ENCODE measurements at regions not wholly inside any gene's neighbourhood (a gene's known extent, or its start where the extent isn't known, plus 50 kb on each side); places are given as distances from the start of the nearest gene placed in this dataset.

GRCh38 chr1:218698141-218698540, 353.0 kb downstream of the TGFB2 start:
- FAIRE-seq (no peak), DNase-seq (ENCODE audit: low read depth) (no peak)
- Histone ChIP-seq H3K36me3 (ENCODE audit: control insufficient read depth, insufficient read depth, low read length) (no peaks in the 10 kb centered on the region), H3K27me3 (ENCODE audit: control insufficient read depth, insufficient read depth, low read length) (no peaks in the 10 kb centered on the region), H3K4me3 (ENCODE audit: low read depth, low read length) (no peak overlapping the region)
- TF ChIP-seq, protein P1, sequence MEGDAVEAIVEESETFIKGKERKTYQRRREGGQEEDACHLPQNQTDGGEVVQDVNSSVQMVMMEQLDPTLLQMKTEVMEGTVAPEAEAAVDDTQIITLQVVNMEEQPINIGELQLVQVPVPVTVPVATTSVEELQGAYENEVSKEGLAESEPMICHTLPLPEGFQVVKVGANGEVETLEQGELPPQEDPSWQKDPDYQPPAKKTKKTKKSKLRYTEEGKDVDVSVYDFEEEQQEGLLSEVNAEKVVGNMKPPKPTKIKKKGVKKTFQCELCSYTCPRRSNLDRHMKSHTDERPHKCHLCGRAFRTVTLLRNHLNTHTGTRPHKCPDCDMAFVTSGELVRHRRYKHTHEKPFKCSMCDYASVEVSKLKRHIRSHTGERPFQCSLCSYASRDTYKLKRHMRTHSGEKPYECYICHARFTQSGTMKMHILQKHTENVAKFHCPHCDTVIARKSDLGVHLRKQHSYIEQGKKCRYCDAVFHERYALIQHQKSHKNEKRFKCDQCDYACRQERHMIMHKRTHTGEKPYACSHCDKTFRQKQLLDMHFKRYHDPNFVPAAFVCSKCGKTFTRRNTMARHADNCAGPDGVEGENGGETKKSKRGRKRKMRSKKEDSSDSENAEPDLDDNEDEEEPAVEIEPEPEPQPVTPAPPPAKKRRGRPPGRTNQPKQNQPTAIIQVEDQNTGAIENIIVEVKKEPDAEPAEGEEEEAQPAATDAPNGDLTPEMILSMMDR (IDR thresholded peaks at IDR 0.05; ENCODE audit: insufficient read depth, low read length, severe bottlenecking) = no peak

DNA sequence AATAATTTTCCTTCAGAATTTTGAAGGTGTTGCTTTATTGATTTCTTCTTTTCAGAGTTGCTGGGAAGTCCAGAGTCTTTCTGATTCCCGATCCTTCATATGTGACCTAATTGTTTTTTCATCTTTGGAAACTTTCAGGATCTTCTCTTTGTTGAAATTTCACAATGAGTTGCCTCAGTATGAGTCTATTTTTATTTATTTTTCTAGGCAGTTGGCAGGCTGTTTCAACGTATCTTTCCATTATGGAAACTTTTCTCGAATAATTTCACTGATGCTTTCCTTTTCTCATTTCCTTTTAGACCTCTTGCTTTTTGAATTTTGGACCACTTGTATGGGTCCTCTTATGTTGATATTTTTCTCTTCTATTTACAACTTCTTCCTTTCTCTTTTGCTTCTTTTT, 354.3 kb downstream of the TGFB2 start:
- H3K36me3 ChIP-seq (ENCODE audit: control insufficient read depth, insufficient read depth, low read length) = no peaks in the 10 kb centered on the region
- no peak overlapping the region for H3K4me3 ChIP-seq (ENCODE audit: low read depth, low read length)
- TF ChIP-seq, protein P1 (IDR thresholded peaks at IDR 0.05; ENCODE audit: insufficient read depth, low read length, severe bottlenecking) = no peak
- H3K27me3 ChIP-seq (ENCODE audit: control insufficient read depth, insufficient read depth, low read length) = no peaks in the 10 kb centered on the region
- no peak for FAIRE-seq
- DNase-seq (ENCODE audit: low read depth) = no peak

- H3K4me3 ChIP-seq (ENCODE audit: low read depth, low read length) = no peak overlapping the region
- FAIRE-seq = no peak
- DNase-seq (ENCODE audit: low read depth) = no peak
Measured at GRCh38 chr1:218699865-218700264, 354.7 kb downstream of the TGFB2 start.

GRCh38 chr1:218700666-218701065, 355.5 kb downstream of the TGFB2 start:
- DNase-seq (ENCODE audit: low read depth) (no peak), FAIRE-seq (no peak)
- H3K4me3 ChIP-seq (ENCODE audit: low read depth, low read length) = no peak overlapping the region

More at GRCh38 chr1:218699865-218700264, 354.7 kb downstream of the TGFB2 start:
- no peaks in the 10 kb centered on the region for H3K27me3 ChIP-seq (ENCODE audit: control insufficient read depth, insufficient read depth, low read length)
- H3K36me3 ChIP-seq (ENCODE audit: control insufficient read depth, insufficient read depth, low read length) = no peaks in the 10 kb centered on the region
- TF ChIP-seq, protein P1 (IDR thresholded peaks at IDR 0.05; ENCODE audit: insufficient read depth, low read length, severe bottlenecking) = no peak

DNA sequence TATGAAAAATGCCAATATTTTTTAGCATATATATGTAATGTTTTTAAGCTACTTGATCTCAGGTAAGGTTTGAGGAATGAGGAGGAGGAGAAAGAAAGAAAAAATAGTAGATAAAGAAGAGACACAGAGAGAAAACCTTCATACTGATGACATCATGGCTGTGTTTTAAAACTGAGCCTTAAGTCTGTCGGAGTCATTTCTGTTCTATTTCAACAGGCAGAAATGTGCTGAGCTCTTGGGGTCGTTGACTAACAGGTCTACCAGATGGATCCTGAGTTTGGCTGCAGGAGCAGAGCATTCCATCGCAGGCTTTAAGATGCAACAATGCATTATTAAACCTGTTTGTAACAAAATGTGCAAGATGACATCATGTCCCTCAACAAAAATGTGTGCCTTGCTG, 356.0 kb downstream of the TGFB2 start:
- H3K36me3 ChIP-seq (ENCODE audit: control insufficient read depth, insufficient read depth, low read length) = no peaks in the 10 kb centered on the region
- FAIRE-seq (no peak), DNase-seq (ENCODE audit: low read depth) (no peak)
- H3K4me3 ChIP-seq (ENCODE audit: low read depth, low read length) = no peak overlapping the region
- no peaks in the 10 kb centered on the region for H3K27me3 ChIP-seq (ENCODE audit: control insufficient read depth, insufficient read depth, low read length)
- TF ChIP-seq, protein P1 (IDR thresholded peaks at IDR 0.05; ENCODE audit: insufficient read depth, low read length, severe bottlenecking) = no peak

More at GRCh38 chr1:218700666-218701065, 355.5 kb downstream of the TGFB2 start:
- TF ChIP-seq, protein P1 (IDR thresholded peaks at IDR 0.05; ENCODE audit: insufficient read depth, low read length, severe bottlenecking) = no peak
- no peaks in the 10 kb centered on the region for H3K27me3 ChIP-seq (ENCODE audit: control insufficient read depth, insufficient read depth, low read length)
- H3K36me3 ChIP-seq (ENCODE audit: control insufficient read depth, insufficient read depth, low read length) = no peaks in the 10 kb centered on the region

DNA sequence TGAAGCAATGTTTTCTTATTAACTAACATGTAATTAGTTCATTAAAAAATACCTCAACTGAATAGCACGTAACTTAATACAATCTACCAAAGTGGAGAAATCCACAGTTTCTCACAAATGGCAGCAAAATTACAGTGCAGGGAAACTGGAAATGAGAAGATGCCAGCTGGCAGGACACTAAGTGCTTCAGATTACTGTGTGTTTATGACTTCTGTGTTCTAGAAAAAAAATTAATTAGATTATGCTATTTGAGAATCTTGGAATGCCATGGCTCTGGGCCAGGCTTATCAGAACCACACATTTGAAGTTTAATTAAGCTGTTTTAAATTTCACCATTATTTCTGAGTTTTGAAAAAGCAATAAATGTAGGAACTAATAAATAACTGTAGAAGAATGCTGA, 357.6 kb downstream of the TGFB2 start:
- DNase-seq (ENCODE audit: low read depth) = no peak
- no peak for FAIRE-seq
- Histone ChIP-seq H3K36me3 (ENCODE audit: control insufficient read depth, insufficient read depth, low read length) (no peaks in the 10 kb centered on the region), H3K4me3 (ENCODE audit: low read depth, low read length) (no peak overlapping the region), H3K27me3 (ENCODE audit: control insufficient read depth, insufficient read depth, low read length) (no peaks in the 10 kb centered on the region)
- TF ChIP-seq, protein P1 (IDR thresholded peaks at IDR 0.05; ENCODE audit: insufficient read depth, low read length, severe bottlenecking) = no peak

All from bronchial epithelial cell (primary cell).